SKM-1 (cell line): ENCODE measurements at regions not wholly inside any gene's neighbourhood (a gene's known extent, or its start where the extent isn't known, plus 50 kb on each side); places are given as distances from the start of the nearest gene placed in this dataset.
"Not testable (repeated sequence)": the region's sequence is repeated elsewhere in the genome, so short reads cannot be mapped to it uniquely, and the experiment has no call there.

Experiments used
- DNase-seq: peaks from one replicate; lab custom pipeline; 2025; ENCODE audit not compliant: unreplicated experiment; lab: John Stamatoyannopoulos, UW

GRCh38 chr3:127443581-127444375 lies 146.8 kb downstream of the TPRA1 start:
- no peak for DNase-seq

GRCh38 chr3:127442506-127442905 lies 148.0 kb downstream of the TPRA1 start:
- no peak for DNase-seq

- DNase-seq = no peak
Measured at GRCh38 chr3:127441764-127442163, 148.8 kb downstream of the TPRA1 start.

- DNase-seq = no peak
Measured at GRCh38 chr3:127440384-127440783, 150.1 kb downstream of the TPRA1 start.

GRCh38 chr3:127439621-127440020 lies 150.9 kb downstream of the TPRA1 start:
- DNase-seq = no peak

- no peak for DNase-seq
Measured at GRCh38 chr3:127438951-127439350, 151.1 kb upstream of the PRR20G start.

GRCh38 chr3:127438371-127438770 lies 150.5 kb upstream of the PRR20G start:
- DNase-seq = no peak

GRCh38 chr3:127435299-127435698 lies 147.5 kb upstream of the PRR20G start:
- not testable (repeated sequence) for DNase-seq

- DNase-seq = no peak
Measured at GRCh38 chr3:127431066-127431465, 143.2 kb upstream of the PRR20G start.

- DNase-seq = no peak
Measured at GRCh38 chr3:127428344-127428997, 140.6 kb upstream of the PRR20G start.

- no peak for DNase-seq
Measured at GRCh38 chr3:127427666-127428065, 139.8 kb upstream of the PRR20G start.

- DNase-seq = no peak
Measured at GRCh38 chr3:127427156-127427555, 139.3 kb upstream of the PRR20G start.

GRCh38 chr3:127426444-127427153 lies 138.8 kb upstream of the PRR20G start:
- DNase-seq = no peak

GRCh38 chr3:127425505-127426443 lies 137.9 kb upstream of the PRR20G start:
- DNase-seq = no peak

- no peak for DNase-seq
Measured at GRCh38 chr3:127424766-127425504, 137.1 kb upstream of the PRR20G start.

GRCh38 chr3:127423856-127424765 lies 136.3 kb upstream of the PRR20G start:
- DNase-seq = no peak

- no peak for DNase-seq
Measured at GRCh38 chr3:127422663-127423375, 135.0 kb upstream of the PRR20G start.

GRCh38 chr3:127421943-127422662 lies 134.3 kb upstream of the PRR20G start:
- no peak for DNase-seq
